ENCODE measurements at regions not wholly inside any gene's neighbourhood (a gene's known extent, or its start where the extent isn't known, plus 50 kb on each side); places are given as distances from the start of the nearest gene placed in this dataset.

DNA sequence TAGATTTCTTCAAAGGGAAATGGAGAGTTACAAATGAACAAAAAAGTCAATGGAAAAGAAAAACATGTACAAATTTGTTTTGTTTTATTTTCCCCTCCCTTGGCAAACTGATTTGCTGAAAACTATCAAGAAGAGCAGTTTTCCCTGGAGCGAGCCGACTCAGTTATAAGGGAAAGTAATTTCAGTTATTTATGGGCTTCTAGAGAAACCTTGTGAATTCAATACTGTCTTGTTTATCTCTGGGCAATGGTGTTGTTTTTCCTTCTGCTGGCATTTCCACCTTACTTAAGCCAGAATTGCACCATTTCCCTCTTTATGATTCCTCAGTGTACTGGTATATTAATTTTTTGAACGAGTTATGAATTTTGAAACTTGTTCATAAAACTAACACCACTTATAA is 1163.6 kb downstream of the CDH12 start:
- in situ Hi-C loops (cut with HindIII; ENCODE audit: extremely low pct_ligation_motif_present, low pct_unique_long_range_greater_than_20kb) (no loop called here), intact Hi-C loops (cut with micrococcal nuclease; ENCODE audit: unreplicated experiment) (no loop called here)
- Histone ChIP-seq H3K27me3 (ENCODE audit: control insufficient read depth in 1 of 2, insufficient read depth in 2 of 2, low read length in 2 of 2) (no peaks in the 10 kb centered on the region), H3K4me1 (ENCODE audit: insufficient read depth, low read length) (no peaks in the 10 kb centered on the region), H3K79me2 (ENCODE audit: insufficient read depth, low read length) (no peaks in the 10 kb centered on the region), H3K9me3 (ENCODE audit: low read length) (no peaks in the 10 kb centered on the region), H3K36me3 (replicated peaks in 1 of 2; ENCODE audit: control insufficient read depth in 1 of 2, insufficient read depth in 2 of 2, low read length in 2 of 2) (no peaks in the 10 kb centered on the region), H4K20me1 (ENCODE audit: insufficient read depth, low read length) (no peaks in the 10 kb centered on the region), H3K4me3 (replicated peaks in 1 of 3; ENCODE audit: insufficient read depth in 1 of 3, low read depth in 2 of 3, low read length in 3 of 3) (no peak overlapping the region), H3K9ac (ENCODE audit: insufficient read depth, low read depth, low read length) (no peak overlapping the region), H3K27ac (ENCODE audit: extremely low read length, insufficient read depth, low read length) (no peak overlapping the region), H2AFZ (ENCODE audit: low read length) (no peak overlapping the region), H3K4me2 (ENCODE audit: low read depth, low read length) (no peak overlapping the region)
- TF ChIP-seq POLR2G (IDR thresholded peaks at IDR 0.05; ENCODE audit: low read depth, low read length): no peak
- TF ChIP-seq JUND (CRISPR knock-in tag; IDR thresholded peaks at IDR 0.05): no peak
- no peak for TF ChIP-seq FOXK1 (CRISPR knock-in tag; IDR thresholded peaks at IDR 0.05; ENCODE audit: borderline replicate concordance, low read depth)
- TF ChIP-seq DR1 (CRISPR knock-in tag; IDR thresholded peaks at IDR 0.05): no peak
- no peak for TF ChIP-seq PAWR (CRISPR knock-in tag; IDR thresholded peaks at IDR 0.05; ENCODE audit: borderline replicate concordance)
- TF ChIP-seq, protein P1, sequence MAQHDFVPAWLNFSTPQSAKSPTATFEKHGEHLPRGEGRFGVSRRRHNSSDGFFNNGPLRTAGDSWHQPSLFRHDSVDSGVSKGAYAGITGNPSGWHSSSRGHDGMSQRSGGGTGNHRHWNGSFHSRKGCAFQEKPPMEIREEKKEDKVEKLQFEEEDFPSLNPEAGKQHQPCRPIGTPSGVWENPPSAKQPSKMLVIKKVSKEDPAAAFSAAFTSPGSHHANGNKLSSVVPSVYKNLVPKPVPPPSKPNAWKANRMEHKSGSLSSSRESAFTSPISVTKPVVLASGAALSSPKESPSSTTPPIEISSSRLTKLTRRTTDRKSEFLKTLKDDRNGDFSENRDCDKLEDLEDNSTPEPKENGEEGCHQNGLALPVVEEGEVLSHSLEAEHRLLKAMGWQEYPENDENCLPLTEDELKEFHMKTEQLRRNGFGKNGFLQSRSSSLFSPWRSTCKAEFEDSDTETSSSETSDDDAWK (CRISPR knock-in tag; IDR thresholded peaks at IDR 0.05): no peak
- TF ChIP-seq ZNF3 (CRISPR knock-in tag; IDR thresholded peaks at IDR 0.05): no peak
- TF ChIP-seq ZSCAN30 (CRISPR knock-in tag; IDR thresholded peaks at IDR 0.05): no peak
- no peak for TF ChIP-seq NFIC (IDR thresholded peaks at IDR 0.05; ENCODE audit: low read length)
- TF ChIP-seq, protein P2, sequence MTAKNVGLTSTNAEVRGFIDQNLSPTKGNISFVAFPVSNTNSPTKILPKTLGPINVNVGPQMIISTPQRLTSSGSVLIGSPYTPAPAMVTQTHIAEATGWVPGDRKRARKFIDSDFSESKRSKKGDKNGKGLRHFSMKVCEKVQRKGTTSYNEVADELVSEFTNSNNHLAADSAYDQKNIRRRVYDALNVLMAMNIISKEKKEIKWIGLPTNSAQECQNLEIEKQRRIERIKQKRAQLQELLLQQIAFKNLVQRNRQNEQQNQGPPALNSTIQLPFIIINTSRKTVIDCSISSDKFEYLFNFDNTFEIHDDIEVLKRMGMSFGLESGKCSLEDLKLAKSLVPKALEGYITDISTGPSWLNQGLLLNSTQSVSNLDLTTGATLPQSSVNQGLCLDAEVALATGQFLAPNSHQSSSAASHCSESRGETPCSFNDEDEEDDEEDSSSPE (CRISPR knock-in tag; IDR thresholded peaks at IDR 0.05): no peak
- ChIA-PET POLR2A (no interaction called here), CTCF (ENCODE audit: low intra/inter-chr PET ratio, low total read pairs) (no interaction called here)
- DNase-seq (ENCODE audit: low spot score) (no peak), FAIRE-seq (no peak), ATAC-seq (no peak)
- BruUV-seq (replicated peaks): no TSS peak
- 2% methylated on average over 3 of the region's 3 CpGs for WGBS (ENCODE audit: low lambda C conversion rate)
